ENCODE measurements at regions not wholly inside any gene's neighbourhood (a gene's known extent, or its start where the extent isn't known, plus 50 kb on each side); places are given as distances from the start of the nearest gene placed in this dataset.
"Not testable (repeated sequence)": the region's sequence is repeated elsewhere in the genome, so short reads cannot be mapped to it uniquely, and the experiment has no call there.

GRCh38 chr15:31707944-31708702 is 322.2 kb upstream of the CHRNA7 start:
- H3K27me3 Mint-ChIP-seq (ENCODE audit: insufficient read depth); H3K4me1 Mint-ChIP-seq (ENCODE audit: low read depth); H3K36me3 Mint-ChIP-seq (ENCODE audit: low read depth); H3K4me3 Mint-ChIP-seq; H3K9me3 Mint-ChIP-seq; H3K27ac Mint-ChIP-seq; DNase-seq (ENCODE audit: low spot score); intact Hi-C loops (cut with micrococcal nuclease): not testable (repeated sequence)

- H3K4me1 Mint-ChIP-seq (ENCODE audit: low read depth); H3K27me3 Mint-ChIP-seq (ENCODE audit: insufficient read depth); H3K27ac Mint-ChIP-seq; intact Hi-C loops (cut with micrococcal nuclease); H3K36me3 Mint-ChIP-seq (ENCODE audit: low read depth); H3K9me3 Mint-ChIP-seq; DNase-seq (ENCODE audit: low spot score); H3K4me3 Mint-ChIP-seq: not testable (repeated sequence)
Measured at GRCh38 chr15:31708703-31709327, 321.5 kb upstream of the CHRNA7 start.

- H3K9me3 Mint-ChIP-seq; H3K27ac Mint-ChIP-seq; DNase-seq (ENCODE audit: low spot score); H3K4me1 Mint-ChIP-seq (ENCODE audit: low read depth); intact Hi-C loops (cut with micrococcal nuclease); H3K4me3 Mint-ChIP-seq; H3K36me3 Mint-ChIP-seq (ENCODE audit: low read depth); H3K27me3 Mint-ChIP-seq (ENCODE audit: insufficient read depth): not testable (repeated sequence)
Measured at GRCh38 chr15:31709479-31709878, 320.8 kb upstream of the CHRNA7 start.

DNA sequence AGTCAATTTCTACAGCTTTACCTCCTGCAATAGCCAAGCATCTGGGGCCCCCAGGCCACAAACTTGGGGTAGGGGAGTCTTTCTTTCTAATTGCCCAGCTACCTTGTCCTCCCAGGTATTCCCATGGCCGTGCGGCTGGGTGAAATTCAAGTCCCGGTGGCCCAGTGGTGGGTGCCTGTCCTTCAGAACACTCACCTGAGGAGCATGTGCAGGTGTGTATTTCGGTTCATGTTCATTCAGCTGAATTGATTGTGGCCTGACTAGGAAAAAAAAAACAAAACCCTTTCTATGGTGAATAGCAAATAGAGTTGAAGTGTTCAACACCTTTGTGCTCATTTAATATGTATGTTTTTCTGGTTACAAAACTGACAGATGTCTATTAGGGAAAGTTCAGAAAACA is 319.5 kb upstream of the CHRNA7 start:
- H3K27ac Mint-ChIP-seq; H3K27me3 Mint-ChIP-seq (ENCODE audit: insufficient read depth); intact Hi-C loops (cut with micrococcal nuclease); H3K4me3 Mint-ChIP-seq; H3K36me3 Mint-ChIP-seq (ENCODE audit: low read depth); H3K9me3 Mint-ChIP-seq; H3K4me1 Mint-ChIP-seq (ENCODE audit: low read depth); DNase-seq (ENCODE audit: low spot score): not testable (repeated sequence)

DNA sequence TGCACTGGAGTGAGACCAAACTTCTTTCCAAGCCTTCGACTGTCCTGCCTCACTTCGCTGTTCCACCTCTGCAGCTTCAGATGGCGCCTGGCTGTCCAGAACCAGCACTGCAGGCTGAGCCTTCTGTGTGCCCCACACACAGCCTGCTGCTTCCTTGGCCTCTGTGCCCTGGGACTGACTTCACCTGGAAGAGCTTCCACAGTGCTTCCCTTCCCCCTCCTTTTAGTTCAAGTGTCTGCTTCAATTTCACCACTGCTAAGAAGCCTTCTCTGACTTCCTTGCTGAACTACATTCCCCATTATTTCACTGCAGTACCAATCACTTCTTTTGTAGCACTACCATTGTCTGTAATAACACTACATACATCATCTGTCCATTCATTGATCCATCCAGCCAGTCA is 315.1 kb upstream of the CHRNA7 start:
- DNase-seq (ENCODE audit: low spot score); H3K9me3 Mint-ChIP-seq; intact Hi-C loops (cut with micrococcal nuclease); H3K4me1 Mint-ChIP-seq (ENCODE audit: low read depth); H3K36me3 Mint-ChIP-seq (ENCODE audit: low read depth); H3K27ac Mint-ChIP-seq; H3K27me3 Mint-ChIP-seq (ENCODE audit: insufficient read depth); H3K4me3 Mint-ChIP-seq: not testable (repeated sequence)

DNA sequence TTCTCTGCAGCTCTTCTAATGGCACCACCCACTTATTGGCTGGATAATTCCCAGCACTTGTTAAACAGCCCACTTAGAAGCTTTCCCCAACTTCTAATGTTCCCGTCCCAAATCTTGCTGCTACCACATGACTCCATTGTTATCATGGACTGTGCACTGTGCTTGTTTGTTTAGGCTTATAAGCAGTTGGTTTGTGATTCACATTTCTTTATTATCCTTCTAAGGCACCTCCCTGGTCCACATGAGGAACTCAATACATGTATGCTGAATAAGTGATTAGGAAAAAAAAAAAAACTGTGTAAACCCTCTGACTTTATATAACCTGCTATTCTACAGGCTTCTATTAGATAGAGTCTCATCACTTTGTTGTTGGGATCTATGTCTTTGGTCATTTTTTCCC is 311.7 kb upstream of the CHRNA7 start:
- DNase-seq (ENCODE audit: low spot score); H3K36me3 Mint-ChIP-seq (ENCODE audit: low read depth); H3K4me1 Mint-ChIP-seq (ENCODE audit: low read depth); H3K9me3 Mint-ChIP-seq; intact Hi-C loops (cut with micrococcal nuclease); H3K27me3 Mint-ChIP-seq (ENCODE audit: insufficient read depth); H3K4me3 Mint-ChIP-seq; H3K27ac Mint-ChIP-seq: not testable (repeated sequence)

- DNase-seq (ENCODE audit: low spot score); H3K9me3 Mint-ChIP-seq; H3K27me3 Mint-ChIP-seq (ENCODE audit: insufficient read depth); H3K4me1 Mint-ChIP-seq (ENCODE audit: low read depth); H3K36me3 Mint-ChIP-seq (ENCODE audit: low read depth); H3K4me3 Mint-ChIP-seq; intact Hi-C loops (cut with micrococcal nuclease); H3K27ac Mint-ChIP-seq: not testable (repeated sequence)
Measured at GRCh38 chr15:31719396-31720022, 310.8 kb upstream of the CHRNA7 start.

DNA sequence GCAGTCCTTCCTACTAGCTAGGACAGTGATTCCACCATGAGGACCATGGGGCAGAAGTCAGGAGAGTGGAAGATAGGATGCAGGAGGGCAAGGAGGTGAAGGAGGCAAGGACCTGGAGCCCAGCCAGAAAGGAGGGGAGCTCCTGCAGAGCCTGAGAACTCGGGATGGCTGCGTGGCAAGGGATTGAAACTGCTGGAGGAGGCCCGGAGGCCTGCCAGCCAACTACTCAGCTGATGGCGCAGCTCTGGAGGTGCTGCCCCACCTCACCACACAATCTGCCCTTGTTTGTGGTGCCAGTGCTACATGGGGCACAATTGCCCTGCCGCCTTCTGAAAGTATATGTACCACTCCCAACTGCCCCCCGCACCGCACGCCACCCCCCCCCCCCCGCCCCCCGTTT is 307.3 kb upstream of the CHRNA7 start:
- H3K4me1 Mint-ChIP-seq (ENCODE audit: low read depth); H3K27ac Mint-ChIP-seq; H3K4me3 Mint-ChIP-seq; DNase-seq (ENCODE audit: low spot score); H3K9me3 Mint-ChIP-seq; H3K27me3 Mint-ChIP-seq (ENCODE audit: insufficient read depth); H3K36me3 Mint-ChIP-seq (ENCODE audit: low read depth); intact Hi-C loops (cut with micrococcal nuclease): not testable (repeated sequence)

DNA sequence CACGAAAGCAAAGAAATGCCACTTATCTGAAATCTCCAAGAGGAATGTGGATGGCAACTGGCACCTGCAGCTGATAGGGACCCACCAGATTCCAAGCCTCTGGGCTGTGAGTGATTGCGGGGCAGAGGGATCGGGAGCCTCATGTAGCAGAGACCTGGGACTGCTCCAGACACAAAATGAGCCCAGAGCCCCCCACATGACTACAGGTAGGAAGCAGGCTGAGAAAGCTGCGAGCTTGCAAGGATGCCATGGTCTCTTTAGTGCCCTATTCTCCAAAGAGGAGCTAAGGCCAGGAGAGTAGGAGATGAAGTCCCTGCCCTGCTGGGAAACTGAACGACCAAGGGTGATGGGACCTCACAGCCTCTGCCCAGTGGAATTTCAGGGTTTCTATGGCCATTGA is 305.4 kb upstream of the CHRNA7 start:
- H3K9me3 Mint-ChIP-seq; DNase-seq (ENCODE audit: low spot score); H3K4me3 Mint-ChIP-seq; intact Hi-C loops (cut with micrococcal nuclease); H3K27me3 Mint-ChIP-seq (ENCODE audit: insufficient read depth); H3K4me1 Mint-ChIP-seq (ENCODE audit: low read depth); H3K27ac Mint-ChIP-seq; H3K36me3 Mint-ChIP-seq (ENCODE audit: low read depth): not testable (repeated sequence)

DNA sequence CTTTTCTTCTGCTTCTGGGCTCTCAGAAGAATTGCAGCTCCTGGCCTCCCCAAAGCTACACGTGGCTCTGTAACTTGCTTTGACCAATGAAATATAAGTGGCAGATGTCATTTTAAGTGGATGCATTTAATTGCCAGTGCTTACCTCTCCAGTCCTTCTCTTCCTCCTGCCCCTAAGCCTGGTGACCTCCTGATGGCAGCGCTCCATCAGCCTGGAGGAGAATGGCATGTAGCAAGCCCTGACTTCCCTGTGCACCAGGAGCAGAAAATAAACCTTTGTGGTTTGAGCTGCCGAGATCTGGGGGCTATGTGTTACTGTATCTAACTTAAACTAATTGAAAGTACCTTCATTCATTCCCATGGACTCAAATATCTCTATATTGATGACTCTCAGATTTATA is 304.7 kb upstream of the CHRNA7 start:
- H3K4me1 Mint-ChIP-seq (ENCODE audit: low read depth); H3K4me3 Mint-ChIP-seq; intact Hi-C loops (cut with micrococcal nuclease); H3K36me3 Mint-ChIP-seq (ENCODE audit: low read depth); H3K27ac Mint-ChIP-seq; DNase-seq (ENCODE audit: low spot score); H3K9me3 Mint-ChIP-seq; H3K27me3 Mint-ChIP-seq (ENCODE audit: insufficient read depth): not testable (repeated sequence)

DNA sequence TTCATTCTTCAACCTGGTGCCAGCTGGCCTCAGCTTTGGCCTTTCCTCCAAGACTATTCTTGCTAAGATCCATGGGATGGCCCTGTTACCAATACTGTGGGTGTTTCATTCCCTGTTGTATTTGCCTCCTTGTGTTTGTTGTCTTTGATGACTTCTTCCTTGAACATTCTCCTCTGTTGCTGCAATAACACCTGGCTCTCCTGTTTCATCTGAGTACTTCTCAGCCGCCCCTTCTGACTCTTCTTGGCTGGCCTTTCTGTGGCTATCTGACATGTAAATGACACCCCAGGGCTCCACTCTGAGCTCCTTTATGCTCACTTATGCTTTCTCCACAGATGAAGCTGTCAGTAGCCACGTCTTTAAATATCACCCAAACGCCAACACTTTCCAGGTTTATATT is 302.7 kb upstream of the CHRNA7 start:
- Mint-ChIP-seq H3K36me3 (ENCODE audit: low read depth) (no peaks in the 10 kb centered on the region), H3K4me3 (no peak overlapping the region), H3K27ac (no peak overlapping the region), H3K27me3 (ENCODE audit: insufficient read depth) (no peaks in the 10 kb centered on the region), H3K9me3 (no peaks in the 10 kb centered on the region), H3K4me1 (ENCODE audit: low read depth) (no peaks in the 10 kb centered on the region)
- DNase-seq (ENCODE audit: low spot score), result no peak
- intact Hi-C loops (cut with micrococcal nuclease), result no loop called here

DNA sequence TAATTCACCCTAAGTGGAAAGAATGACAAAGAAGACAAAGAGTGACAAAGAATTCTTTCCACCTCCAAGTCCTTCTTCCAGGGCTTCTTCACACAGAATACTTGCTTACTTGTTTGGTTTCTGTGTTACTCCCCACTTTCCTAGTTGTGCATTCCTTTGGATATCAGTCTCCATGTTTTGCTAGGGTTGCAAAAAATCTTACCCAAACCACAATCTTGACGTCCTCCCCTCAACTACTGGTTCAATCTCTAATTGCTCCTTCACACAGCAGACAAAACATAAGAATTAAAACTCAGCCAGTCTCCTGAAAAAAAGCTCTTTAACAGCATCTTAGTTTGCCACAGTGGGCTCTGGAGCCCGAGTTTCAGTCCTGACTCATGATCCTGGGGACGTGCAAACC is 297.6 kb upstream of the CHRNA7 start:
- Mint-ChIP-seq H3K4me1 (ENCODE audit: low read depth) (no peaks in the 10 kb centered on the region), H3K27ac (no peak overlapping the region), H3K36me3 (ENCODE audit: low read depth) (no peaks in the 10 kb centered on the region), H3K4me3 (no peak overlapping the region), H3K27me3 (ENCODE audit: insufficient read depth) (no peaks in the 10 kb centered on the region), H3K9me3 (no peaks in the 10 kb centered on the region)
- intact Hi-C loops (cut with micrococcal nuclease), result no loop called here
- DNase-seq (ENCODE audit: low spot score), result no peak

DNA sequence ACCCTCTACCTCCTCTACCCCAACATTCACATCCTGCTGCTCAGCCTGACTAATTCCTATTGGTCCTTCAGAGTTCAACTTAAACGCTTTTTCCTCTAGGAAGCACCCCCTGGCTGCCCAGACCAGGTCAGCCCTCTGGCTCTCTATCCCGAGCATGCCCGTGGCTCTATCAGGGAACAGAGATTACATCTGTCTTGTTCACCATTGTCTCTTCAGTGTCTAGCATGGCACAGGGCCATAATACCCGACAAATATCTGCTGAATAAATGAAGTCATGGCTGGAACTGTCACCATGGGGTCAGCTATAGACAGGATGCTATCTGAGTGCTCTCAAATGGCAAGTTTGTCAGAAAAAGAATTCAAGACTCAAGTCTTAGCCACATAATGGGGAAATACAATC is 296.9 kb upstream of the CHRNA7 start:
- DNase-seq (ENCODE audit: low spot score), result no peak
- Mint-ChIP-seq H3K27me3 (ENCODE audit: insufficient read depth) (no peaks in the 10 kb centered on the region), H3K36me3 (ENCODE audit: low read depth) (no peaks in the 10 kb centered on the region), H3K4me1 (ENCODE audit: low read depth) (no peaks in the 10 kb centered on the region), H3K4me3 (no peak overlapping the region), H3K9me3 (no peaks in the 10 kb centered on the region), H3K27ac (no peak overlapping the region)
- intact Hi-C loops (cut with micrococcal nuclease), result no loop called here

Measured in activated T-helper 1 cell treated with anti-CD3 and anti-CD28 coated beads, Interleukin-12 subunit alpha, Interleukin-12 subunit beta, Interleukin-2, Interleukin-4 antibody, amounts not matched to agents 30 ng/mL and 10 ng/mL and 1 ng/mL, durations not matched to agents 14 hours and 24 hours and 36 hours (primary cell).